NCI-H1105 (cell line): ENCODE measurements at regions not wholly inside any gene's neighbourhood (a gene's known extent, or its start where the extent isn't known, plus 50 kb on each side); places are given as distances from the start of the nearest gene placed in this dataset.
"Not testable (repeated sequence)": the region's sequence is repeated elsewhere in the genome, so short reads cannot be mapped to it uniquely, and the experiment has no call there.

Source experiments
- DNase-seq: peaks from one replicate; lab custom pipeline; 2025; lab: John Stamatoyannopoulos, UW

DNA sequence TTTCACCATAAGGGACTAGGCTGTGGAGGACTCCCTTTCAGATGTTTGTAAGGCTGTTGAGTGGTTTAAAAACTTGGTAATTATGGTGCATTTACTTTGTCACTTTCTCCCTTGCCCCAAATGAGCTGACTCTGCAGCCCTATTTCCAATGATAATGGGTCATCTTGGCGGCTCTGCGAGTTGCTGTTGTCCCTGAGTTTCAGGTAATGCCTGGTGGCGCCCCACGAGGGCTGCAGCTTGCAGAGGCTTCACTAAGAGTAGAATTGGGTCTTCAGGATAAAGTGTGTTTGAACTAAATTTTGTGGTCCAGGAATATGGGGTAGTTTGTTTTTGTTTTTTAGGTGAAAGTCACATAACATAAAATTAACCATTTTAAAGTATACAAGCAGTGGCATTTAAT lies 450.1 kb upstream of the CFAP20DC start:
- DNase-seq, result no peak

DNA sequence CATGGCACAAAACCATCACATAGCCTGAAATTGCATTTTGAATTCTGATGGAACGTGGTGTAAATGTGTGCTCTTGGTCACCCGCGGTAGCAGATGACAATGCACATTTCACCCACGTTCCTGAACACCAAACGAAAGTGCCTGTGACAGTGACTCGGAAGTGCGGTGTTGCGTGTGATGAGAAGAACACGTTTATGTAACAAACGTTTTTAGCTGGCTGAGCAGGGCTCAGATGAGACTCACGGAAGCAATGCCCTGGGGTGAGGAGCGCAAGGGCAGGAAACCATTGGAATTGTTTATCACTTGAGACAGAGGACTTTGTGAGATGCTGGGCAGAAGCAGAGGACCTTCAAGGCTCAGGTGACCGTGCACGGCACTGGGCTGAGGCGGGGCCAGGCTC lies 449.2 kb upstream of the CFAP20DC start:
- no peak for DNase-seq

DNA sequence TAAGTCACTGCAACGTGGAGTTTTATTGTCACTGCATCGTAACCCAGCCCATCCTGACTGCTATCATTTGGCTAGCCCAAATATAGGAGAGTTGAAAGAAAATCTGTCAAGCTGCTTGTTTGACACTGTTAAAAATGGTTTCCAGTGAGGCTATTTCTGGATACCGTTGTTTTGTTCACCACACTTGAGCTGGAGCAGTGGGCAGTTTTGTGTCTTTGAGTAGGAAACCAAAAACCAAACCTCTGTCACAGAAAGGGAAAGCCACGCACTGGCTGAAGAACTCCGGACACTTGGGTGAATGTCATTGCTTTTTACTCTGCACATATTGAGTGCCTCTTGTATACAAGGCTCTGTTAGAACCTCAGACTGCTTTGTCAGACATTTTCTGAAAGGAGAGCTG lies 446.4 kb upstream of the CFAP20DC start:
- no peak for DNase-seq

DNA sequence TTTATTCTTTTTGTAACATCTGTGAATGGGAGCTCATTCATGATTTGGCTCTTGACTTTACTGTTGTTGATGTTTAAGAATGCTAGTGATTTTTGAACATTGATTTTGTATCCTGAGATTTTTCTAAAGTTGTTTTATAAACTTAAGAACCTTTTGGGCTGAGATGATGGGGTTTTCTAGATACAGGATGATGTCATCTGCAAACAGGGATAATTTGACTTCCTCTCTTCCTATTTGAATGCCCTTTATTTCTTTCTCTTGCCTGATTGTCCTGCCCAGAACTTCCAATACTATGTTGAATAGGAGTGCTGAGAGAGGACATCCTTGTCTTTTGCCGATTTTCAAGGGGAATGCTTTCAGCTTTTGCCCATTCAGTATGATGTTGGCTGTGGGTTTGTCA lies 445.1 kb upstream of the CFAP20DC start:
- DNase-seq, result not testable (repeated sequence)

DNA sequence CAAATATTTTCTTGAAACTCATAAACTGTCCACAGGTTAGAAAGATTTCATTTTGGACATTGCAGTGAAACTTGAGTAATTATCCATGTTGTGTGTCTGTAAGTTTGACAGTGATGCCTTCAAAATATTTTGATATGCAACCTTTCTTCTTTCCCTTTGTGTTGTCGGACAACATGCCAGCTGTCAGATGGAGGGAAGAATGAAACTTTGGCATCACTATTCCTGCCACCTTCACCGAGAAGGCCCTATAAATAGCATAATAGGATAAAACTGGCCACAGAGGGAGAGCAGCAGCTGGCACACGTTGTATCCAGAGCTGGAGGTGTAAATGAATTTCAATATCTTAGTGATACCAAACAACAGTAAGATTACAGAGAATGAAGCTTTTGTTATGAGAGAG lies 436.7 kb upstream of the CFAP20DC start:
- peak; percentile 20 for DNase-seq

DNA sequence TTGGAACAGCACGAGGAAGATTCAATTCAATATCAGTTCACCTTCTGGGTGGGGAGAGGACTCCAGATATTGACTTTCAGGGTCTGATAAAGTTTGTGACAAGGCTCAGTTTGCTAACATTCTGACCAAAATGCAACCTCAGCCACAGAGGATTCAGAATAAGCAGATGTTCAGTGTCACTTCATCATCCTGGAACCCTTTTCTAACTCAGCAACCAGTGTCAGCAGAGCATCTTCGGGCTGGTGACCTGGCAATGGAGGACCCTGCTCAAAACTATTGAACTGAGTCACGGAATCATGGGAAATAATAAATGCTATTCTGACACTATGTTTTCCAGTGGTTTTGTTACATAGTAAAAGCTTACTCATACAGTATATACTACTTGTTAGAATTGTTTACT lies 433.4 kb upstream of the CFAP20DC start:
- no peak for DNase-seq

DNA sequence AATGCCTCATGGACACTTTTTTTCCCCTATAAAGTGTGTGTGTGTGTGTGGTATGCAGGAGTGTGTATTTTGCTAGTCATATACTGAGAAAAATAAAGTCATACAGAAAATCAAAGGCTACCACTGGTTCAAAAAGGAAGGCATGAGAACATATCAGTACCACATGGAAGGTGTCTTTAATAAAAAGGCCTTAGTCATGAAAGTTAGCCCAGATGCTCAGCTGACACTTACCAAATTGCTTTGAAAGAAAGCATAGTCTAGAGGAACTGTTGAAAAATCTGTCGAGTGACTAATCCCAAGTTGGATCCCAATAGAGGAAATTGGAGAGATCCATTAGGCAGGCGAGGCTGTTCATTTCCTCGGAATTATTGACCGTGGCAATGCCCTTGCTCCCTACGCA lies 432.9 kb upstream of the CFAP20DC start:
- DNase-seq, result no peak

DNA sequence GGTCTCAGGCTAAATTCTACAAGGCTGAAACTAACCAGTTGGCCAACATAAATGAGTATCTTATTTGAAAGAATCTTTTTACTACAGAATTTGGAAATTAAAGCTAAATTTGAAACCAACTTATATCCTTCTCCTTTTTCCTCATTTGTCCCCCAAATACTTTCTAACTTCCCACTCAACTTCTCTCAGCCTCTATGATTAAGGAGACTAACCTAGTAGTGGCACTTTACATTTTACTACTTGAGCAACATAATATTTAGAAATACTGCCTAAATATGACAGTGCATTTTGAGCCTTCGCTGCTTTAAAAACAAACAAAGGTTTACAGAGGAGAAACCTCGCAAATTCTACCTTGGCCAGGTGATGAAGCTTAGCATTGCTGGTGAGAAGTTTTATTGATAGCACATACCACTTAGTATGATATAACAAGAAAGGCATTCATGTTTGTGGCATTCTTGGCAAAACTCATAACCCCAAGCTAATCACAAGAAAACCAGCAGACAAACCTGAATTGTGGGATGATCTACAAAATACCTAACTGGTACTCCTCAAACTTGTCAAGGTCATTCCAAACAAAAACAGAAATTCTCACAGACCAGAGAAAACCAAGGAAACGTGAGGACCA lies 432.1 kb upstream of the CFAP20DC start:
- no peak for DNase-seq

DNA sequence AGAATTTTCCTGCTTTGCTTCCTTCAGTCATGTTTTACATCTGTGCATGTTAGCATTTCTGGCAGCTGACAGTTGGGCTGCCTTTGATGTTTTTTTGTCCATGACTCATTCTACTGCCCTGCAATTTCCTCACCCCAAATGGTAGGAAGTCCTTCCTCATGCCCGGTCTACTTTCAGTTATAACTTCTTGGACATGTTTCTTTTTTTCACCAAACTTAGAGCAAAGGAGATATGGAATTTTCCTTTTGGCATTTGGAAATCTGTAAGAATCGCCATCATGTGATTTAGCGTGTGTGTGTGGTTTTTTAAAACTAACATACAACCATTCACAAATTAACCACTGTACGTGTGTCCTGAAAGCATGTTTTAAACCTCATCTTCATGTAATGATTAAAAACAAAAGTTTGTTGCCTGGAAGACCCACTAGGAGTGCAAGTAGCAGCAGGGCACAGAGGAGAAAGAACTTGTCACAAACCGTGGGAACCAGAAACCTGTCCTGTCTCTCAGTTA lies 430.7 kb upstream of the CFAP20DC start:
- no peak for DNase-seq

DNA sequence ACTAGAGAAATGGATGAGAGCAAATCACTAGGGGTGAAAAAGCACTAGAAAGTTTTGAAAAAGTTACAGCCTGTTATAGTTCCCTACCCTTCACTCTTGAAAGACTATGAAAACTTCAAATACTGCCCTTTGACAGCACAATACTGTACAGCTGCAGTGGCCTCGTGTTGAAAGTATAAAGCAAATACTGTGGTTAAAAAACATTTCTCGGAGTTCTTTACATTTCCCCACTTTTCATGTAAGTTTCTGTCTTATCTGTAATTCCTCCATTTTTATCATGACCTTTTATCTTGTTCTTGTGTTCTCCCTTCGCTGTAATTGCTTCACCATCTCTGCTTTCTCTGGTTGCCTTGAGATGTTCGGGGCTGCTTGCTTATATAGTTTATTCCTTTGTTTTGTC lies 423.8 kb upstream of the CFAP20DC start:
- no peak for DNase-seq

DNA sequence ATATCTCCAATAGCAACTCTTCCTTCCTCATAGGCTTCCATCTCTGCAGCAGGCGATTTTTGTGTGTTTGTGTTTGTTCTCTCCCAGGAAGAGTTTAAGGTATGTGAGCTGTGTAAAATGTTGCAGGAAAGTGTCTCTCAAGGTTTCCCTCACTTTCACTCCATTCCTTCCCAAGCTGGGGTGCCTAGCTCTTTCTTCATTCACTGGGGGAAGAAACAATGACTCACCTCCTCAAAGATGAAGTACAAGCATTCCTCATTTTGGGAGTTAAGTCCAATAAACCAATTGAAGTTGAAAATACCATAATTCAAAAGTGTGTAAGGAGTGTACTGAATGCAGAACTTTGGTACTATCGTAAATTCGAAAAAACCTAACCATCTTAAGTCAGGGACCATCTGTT lies 422.7 kb upstream of the CFAP20DC start:
- no peak for DNase-seq

DNA sequence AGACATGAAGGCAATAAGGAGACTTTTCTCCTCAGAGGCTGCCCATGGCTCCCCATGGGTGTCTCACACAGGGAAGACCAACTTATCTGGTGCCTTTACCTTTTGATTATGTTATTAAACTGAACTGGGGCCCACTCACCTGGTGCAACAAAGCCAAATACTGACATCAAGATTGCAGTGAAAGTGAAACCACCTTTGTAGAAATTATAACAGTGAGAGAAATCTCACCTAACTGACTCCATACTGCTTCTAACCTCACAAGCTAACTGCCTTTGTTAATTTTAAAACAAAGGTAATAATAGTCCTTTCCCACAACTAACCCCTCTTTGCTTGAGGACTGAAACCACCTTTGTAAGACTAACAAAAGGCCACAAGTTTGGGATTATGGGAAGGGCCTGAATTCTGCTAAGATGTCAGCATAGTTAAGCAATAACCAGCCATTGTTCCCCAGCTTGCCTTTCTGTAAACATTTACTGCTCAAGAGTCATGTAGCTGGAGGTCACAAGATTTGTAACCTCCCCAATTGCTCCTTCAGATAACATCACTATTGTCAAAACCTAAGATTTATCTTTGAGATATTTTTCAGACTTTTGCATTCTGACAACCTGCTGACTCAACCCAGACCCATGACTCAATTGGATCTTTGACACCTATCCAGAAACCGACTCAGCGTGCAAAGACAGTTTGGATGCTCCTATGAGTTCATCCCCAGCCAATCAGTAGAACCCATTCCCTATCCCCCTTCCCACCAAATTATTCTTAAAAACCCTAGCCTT lies 420.3 kb upstream of the CFAP20DC start:
- no peak for DNase-seq

DNA sequence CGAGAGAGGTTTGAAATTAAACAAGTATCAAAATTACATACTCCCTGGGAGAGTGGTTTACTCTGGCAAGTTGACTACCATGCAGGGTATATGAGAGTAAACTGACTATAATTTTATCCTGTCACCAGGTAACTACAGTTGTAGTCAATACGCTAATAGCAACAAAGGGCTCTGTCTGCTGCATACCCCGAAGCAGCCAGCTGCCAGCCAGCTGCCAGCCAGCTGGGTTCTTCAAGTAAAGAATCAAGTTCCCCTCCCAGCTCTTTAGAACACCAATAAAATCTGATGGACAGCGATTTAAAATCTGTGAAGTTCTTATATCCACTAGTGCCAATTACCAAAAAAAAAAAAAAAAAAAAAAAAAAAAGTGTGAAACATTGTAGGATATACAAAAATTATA lies 417.7 kb upstream of the CFAP20DC start:
- peak; percentile 7 for DNase-seq

DNA sequence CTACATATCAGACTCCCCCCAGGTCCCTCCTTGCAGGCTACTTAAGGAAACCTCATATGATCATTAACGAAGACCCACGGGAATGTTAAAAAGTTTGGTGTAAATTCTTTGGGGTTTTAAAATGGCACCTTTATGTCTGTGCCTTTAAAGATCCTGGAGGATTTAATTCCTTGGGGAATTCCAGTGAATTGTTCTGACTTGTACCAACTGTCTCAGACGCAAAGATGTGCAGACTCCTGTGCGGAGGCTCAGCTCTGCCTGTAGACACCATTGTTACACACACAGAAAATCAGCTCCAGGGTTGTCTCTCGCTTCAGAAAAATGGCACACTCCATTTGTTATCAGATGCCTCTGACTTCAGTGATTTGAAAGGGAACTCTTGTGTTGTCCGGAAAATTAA lies 414.4 kb upstream of the CFAP20DC start:
- DNase-seq, result no peak

DNA sequence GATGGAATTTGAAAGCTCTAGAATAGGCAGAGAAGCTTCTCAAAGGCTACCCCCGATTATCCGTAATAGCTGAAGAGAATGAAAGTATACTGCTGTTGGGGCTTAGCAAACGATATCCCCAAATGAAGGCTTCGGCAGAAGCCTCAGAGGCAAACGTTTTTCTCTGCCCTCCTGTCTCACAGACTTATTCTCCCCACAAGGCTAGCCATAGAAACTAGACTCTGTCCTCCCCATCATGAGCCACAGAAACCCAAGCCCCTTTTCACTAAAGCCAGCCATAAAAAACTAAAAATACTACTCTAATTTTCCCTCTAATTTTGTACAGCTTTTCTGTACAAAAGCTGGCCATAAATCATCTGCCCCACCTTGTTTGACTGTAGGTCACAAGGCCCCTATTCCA lies 413.4 kb upstream of the CFAP20DC start:
- DNase-seq, result no peak

DNA sequence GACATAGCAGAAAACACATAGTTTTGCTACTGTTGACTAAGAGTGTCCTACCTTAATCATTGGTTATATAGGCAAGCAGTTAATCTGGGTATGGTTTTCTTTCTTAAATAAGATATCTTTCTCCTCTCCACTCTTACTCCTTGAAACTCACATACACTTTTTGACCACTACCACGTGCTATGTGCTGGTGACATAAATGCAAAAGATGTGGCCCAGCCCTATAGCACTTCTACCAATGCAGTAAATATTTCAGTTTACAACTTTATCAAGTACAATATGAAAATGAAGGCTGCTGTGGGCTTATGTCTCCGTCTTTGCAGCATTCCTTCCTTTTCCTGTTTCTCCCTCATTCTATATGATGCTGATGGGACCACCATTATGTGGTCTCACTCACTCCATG lies 410.2 kb upstream of the CFAP20DC start:
- DNase-seq, result no peak

DNA sequence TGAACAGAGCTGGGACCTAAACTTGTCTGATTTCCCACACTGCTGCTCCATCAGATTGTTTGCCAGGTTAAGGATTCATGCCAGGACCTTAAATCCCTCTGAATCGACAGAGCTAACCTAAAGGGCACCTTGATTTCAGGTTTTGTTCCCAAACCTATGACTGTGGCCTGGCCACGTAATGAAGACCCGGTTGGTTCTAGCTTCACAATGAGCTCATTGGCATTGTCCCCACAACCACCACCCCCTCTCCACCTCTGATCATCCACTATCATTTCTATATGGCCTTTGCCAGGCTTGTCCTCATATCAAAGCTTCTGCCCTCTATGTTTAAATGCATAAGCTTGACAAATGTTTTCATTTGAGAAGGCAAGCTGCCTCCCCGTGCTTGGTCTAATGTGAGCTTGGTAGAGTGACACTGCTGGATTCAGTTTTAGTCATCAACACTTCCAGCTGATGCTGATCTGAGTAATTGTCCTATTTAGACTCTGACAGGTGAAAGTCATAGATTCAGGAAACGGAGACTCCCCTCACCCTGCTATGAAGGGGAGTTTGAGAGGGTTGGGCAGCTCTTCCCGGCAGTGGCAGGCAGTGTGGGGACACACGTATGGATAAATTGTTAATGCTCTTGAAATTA lies 407.1 kb upstream of the CFAP20DC start:
- no peak for DNase-seq

DNA sequence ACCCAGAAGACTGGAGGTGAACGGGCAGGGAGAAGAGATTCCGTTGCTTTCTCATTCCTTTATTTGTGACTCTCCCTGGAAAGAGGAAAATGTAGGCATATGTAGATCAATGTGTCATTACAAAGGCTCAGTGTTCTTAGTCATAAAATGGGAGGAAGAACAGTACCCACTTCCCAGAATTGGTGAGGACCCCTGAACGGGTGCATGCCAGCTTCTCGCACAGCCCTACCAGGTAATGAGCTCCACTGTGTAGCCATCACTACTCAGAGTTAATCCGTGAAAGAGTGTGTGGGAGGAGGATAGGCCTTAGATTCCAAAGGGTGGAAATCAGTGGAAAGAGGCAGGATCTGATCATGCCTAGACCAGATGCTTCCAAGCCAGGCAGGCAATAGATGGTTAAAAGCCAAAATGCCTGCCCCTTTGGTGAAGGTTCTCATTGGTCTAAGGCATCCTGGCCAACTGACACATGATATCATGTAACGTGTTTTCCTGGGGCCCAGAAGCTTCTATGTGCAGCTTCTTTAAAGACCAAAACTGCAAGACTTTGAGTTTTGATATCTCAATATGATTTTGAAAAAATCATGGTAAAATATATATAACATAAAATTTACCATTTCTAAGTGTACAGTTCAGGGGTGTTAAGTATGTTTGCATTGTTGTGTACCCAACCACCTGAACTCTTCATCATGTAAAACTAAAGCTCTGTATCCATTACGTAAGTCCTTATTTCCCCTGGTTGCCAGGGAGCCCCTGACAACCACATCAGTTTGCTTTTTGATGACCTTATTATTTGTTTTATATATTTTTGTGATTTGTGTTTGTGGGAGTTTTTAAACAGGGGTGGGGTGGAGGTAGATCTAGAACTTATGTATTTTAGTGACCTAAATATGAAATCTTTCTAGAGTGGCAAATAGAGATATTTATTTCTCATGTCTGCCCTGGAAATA lies 402.2 kb upstream of the CFAP20DC start:
- no peak for DNase-seq

DNA sequence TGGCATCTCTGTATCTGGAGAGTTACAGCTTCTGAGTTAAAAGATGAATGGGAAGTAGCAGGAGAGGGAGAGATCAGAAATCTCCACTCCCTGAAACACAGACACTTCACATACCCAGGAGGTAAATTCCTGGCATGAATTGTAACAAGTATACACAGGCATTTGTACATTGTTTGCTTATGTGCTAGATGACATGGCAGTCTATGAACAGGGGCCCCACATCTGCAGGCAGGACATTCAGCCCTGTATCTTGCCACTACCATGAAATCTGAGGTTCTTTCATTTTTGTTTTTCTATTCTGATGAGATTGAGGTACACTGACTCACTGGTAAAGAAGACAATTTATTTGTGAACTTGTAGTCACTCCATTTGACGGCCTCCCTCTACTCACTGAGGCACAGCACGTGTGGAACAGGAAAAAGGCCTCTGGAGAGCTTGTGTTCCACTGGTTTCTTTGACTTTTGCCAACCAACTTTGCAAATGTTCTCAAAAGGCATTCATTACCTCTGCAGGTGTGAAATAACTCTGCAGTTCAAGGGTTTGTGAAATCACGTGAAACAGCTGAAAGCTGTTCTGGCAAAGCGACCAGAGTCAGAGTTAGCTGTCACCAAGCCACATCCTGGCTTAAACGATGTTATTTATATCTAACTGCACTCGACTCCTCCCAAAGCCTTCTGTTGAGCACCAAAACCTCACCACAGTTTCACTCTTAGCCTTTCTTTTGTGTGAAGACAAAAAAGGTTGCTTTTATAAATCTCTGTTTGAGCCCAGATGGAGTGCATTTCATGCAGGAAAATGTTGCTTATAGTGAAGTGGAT lies 401.3 kb upstream of the CFAP20DC start:
- no peak for DNase-seq

DNA sequence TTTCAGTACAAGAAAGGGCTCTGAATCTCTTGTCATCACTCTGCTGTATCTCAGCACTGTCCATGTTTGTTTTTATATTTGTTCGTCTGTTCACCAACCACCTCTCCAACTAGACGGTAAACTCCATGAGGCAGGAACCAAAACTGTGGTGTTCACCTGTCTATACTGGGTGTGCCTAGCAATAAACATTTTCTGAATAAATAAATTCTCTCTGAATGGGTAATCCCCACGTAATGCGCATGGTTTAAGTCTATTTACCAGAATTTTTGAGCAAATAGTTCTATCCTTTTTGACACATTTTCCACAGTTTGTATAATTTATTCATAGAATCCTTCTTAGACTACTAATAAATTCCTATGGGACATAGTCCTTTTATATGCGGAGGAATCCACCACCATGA lies 400.6 kb upstream of the CFAP20DC start:
- DNase-seq, result no peak

DNA sequence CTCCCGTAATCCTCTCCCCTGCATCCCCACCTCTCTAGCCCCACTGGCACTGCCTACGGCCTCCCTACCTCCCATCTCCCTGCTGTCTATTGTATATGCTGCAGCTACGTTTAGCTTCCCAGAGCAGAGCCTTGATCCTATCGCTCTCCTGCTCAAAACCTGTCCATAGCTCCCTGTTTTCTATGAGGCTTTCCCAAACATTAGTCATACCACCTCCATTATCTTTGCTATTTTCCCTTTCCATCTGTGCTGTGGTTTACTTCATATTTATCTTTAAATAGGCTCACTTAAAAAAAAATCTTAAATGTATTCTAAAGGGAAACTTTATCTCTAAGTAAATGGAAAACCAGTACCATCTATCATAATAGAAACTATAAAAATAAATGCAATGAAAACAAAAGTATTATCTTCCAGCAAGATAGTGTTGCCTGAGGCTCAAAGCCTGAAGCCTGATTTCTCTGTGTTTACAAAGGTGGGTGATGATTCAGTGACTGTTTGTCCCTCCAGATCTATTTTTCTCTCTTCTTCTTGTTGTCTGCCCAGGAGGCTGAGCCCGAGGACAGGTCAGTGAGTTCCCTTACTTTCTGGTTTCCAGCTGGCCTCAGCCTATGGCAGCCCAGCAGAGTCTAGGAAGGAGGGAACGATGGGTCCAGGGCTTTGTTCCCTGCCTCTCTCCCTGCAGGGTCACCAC lies 397.1 kb upstream of the CFAP20DC start:
- no peak for DNase-seq
